Heart left ventricle (tissue), 13 donors: ENCODE measurements at regions not wholly inside any gene's neighbourhood (a gene's known extent, or its start where the extent isn't known, plus 50 kb on each side); places are given as distances from the start of the nearest gene placed in this dataset.
"Not testable (repeated sequence)": the region's sequence is repeated elsewhere in the genome, so short reads cannot be mapped to it uniquely, and the experiment has no call there.

Source experiments
- POLR2A ChIP-seq, 2 donors: fragments of 450-650 bp; IDR thresholded peaks; one replicate each; pipeline ENCODE4 v1.6.1; 2017; ENCODE audit warnings: antibody characterized with exemption in 2 of 2, mild to moderate bottlenecking in 2 of 2, moderate library complexity in 2 of 2
- TF ChIP-seq, protein P1 (sequence below), 12 donors: fragments of 200-600 bp; sonication (generic) in 4 of 12; IDR thresholded peaks; one replicate each; pipeline versions ENCODE4 v1.5.0 to v1.8.0; 2018 to 2022; ENCODE audit warnings: antibody characterized with exemption in 12 of 12, mild to moderate bottlenecking in 5 of 12
- donor health status: ischemic (EF 13 %, LVEDD 7.1; RV severe dilation, severe dysfunction).
- donor health status: DM: no; HTN: yes; CAD: no.
- donor health status: DM: no; HTN: no; CAD: no.
- donor health status: ischemic (EF 25% LVEDD 6.9; RV normal size, moderate dysfunction).
- donor health status: ischemic (EF 25% LVEDD 5.7; RV mildly dilated, moderate dysfunction).
- donor health status: ischemic (EF 35%, LVEDD 5.7; RV mildly dilated, moderate dysfunction).
- donor health status: nonischemic (EF 11% LVEDD 7.7; RV severe dilation, severe dysfunction).
- donor health status: DM: yes; HTN: yes; CAD: no.
- donor health status: PGD.
- donor health status: ischemic (EF 29% LVEDD 5.4; RV normal size, mild dysfunction).
- donor health status: nonischemic (EF 23%, LVEDD 6.1; RV moderate dilation, normal function).

DNA sequence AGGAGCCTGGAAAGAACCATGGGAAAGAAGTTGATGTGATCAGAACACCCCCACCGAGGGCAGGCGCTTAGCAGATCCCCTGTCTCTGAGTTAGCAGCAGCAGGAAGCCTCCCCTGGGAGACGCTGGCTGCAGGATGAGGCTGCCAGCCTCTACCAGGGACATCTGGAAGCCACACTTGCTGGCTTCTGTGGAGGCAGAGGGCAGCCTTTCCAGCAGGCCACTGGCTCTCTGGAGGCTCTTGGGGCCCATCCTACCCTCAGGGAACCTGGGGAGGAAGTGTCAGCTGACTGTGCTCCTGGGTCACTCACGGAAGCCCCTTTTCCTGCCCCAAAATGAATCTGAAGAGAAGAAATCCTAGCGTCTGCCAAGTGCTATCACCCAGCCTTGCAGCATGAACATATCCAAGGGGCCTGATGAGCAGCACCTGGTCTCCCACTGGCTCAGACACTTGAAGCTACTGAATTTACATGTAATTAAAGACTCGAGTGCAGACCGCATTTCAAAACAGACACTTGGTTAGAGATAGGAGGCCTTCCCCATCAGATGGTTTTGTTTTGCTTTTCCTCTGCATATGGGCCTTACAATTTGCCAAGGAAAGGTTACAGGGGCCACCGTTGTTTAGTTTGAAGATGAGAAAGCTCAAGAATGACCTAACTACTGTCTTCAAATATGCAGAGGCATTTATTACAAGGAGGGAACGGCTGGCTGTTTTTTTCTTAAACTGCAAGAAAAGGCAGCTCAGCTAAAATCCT lies 142.1 kb downstream of the BCL2L11 start:
- TF ChIP-seq, protein P1, sequence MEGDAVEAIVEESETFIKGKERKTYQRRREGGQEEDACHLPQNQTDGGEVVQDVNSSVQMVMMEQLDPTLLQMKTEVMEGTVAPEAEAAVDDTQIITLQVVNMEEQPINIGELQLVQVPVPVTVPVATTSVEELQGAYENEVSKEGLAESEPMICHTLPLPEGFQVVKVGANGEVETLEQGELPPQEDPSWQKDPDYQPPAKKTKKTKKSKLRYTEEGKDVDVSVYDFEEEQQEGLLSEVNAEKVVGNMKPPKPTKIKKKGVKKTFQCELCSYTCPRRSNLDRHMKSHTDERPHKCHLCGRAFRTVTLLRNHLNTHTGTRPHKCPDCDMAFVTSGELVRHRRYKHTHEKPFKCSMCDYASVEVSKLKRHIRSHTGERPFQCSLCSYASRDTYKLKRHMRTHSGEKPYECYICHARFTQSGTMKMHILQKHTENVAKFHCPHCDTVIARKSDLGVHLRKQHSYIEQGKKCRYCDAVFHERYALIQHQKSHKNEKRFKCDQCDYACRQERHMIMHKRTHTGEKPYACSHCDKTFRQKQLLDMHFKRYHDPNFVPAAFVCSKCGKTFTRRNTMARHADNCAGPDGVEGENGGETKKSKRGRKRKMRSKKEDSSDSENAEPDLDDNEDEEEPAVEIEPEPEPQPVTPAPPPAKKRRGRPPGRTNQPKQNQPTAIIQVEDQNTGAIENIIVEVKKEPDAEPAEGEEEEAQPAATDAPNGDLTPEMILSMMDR (IDR thresholded peaks at IDR 0.05) = not testable (repeated sequence)
- TF ChIP-seq POLR2A (IDR thresholded peaks at IDR 0.05) = not testable (repeated sequence)
